ENCODE measurements at regions not wholly inside any gene's neighbourhood (a gene's known extent, or its start where the extent isn't known, plus 50 kb on each side); places are given as distances from the start of the nearest gene placed in this dataset.
"Not testable (repeated sequence)": the region's sequence is repeated elsewhere in the genome, so short reads cannot be mapped to it uniquely, and the experiment has no call there.

DNA sequence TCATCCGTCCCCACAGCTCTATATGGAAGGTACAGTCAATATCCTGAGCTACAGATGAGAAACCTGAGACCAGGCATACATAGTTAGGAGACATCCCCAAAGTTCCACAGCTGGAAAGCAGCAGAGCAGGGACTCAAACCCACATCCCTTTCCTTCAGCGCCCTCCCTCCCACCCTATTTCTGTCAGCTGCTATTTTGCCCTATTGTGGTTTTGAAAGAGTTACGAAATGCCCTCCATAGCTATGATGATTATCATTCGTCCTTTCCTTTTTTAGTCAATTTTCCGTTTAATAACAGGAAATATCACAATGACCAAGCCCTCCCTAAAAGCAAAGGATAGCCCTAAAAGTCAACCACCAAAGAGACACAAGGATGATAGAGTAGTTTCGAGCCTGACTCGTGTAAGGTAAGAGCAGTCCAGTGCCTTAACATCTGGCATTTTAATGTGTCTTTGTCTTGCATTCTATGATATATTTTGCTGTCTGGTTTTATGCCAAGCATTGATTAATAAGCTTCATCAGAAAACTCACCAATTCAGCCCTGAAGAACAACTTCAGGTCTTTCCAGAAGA is 264.3 kb upstream of the NBPF12 start:
- TF ChIP-seq CTCF (conservative IDR thresholded peaks at IDR 0.05; ENCODE audit: low read depth, low read length); EZH2 (IDR thresholded peaks at IDR 0.05; ENCODE audit: low read length, unreplicated experiment); EZH2phosphoT487 (IDR thresholded peaks at IDR 0.05; ENCODE audit: borderline replicate concordance, low read length): not testable (repeated sequence)

Measured in PC-3 (cell line).